IMR-90 (cell line): ENCODE measurements at regions not wholly inside any gene's neighbourhood (a gene's known extent, or its start where the extent isn't known, plus 50 kb on each side); places are given as distances from the start of the nearest gene placed in this dataset.

Experiments
- ATAC-seq: fragments of 200-7000 bp; cut with Tn5 transposase; 2 replicates; pipeline ENCODE4 v1.9.1; 2020; ENCODE audit warnings: low read depth, mild to moderate bottlenecking, moderate library complexity
- BruUV-seq: library from RNA; stranded (reverse); fragments of 400-500 nt; replicated peaks from 2 replicates; lab custom pipeline; 2021; lab: Mats Ljungman, UMichigan
- CTCF ChIA-PET: fragments of 300-600 bp; formaldehyde crosslinking; extraction: SDS; loops from one replicate; lab custom pipeline; 2021; ENCODE audit warnings: antibody characterized with exemption; lab: Yijun Ruan, JAX
- POLR2A ChIA-PET: fragments of 300-600 bp; sonication (Branson Sonifier 250); formaldehyde crosslinking; loops from one replicate; lab custom pipeline; 2022; ENCODE audit warnings: antibody characterized with exemption; ENCODE audit not compliant: unreplicated experiment; lab: Charles Lee
- DNase-seq: peaks from one replicate; pipeline ENCODE4 v3.0.0; 2013
- H2AFZ ChIP-seq: replicated peaks from 2 replicates; pipeline ENCODE3; 2013; ENCODE audit warnings: low read length, mild to moderate bottlenecking; ENCODE audit not compliant: poor library complexity
- H2AK5ac ChIP-seq: 2 replicates; pipeline ENCODE4 v1.6.1; 2013; ENCODE audit warnings: low read depth, low read length, inconsistent platforms
- H2AK9ac ChIP-seq: replicated peaks from 2 replicates; pipeline ENCODE3; 2013; ENCODE audit warnings: mild to moderate bottlenecking, low read depth, low read length, moderate library complexity; ENCODE audit not compliant: poor library complexity
- H2BK120ac ChIP-seq: 2 replicates; pipeline ENCODE4 v1.6.1; 2013; ENCODE audit warnings: low read depth, low read length, inconsistent platforms
- H2BK15ac ChIP-seq: 3 replicates; pipeline ENCODE4 v1.6.1; 2013; ENCODE audit warnings: low read depth, low read length, inconsistent platforms
- H2BK20ac ChIP-seq: 2 replicates; pipeline ENCODE4 v1.6.1; 2013; ENCODE audit warnings: low read depth, mild to moderate bottlenecking, inconsistent platforms, low read length, moderate library complexity
- H2BK5ac ChIP-seq: 2 replicates; pipeline ENCODE4 v1.6.1; 2013; ENCODE audit warnings: mild to moderate bottlenecking, low read depth, low read length, inconsistent platforms; ENCODE audit not compliant: poor library complexity, severe bottlenecking
- H3K14ac ChIP-seq: replicated peaks from 2 replicates; pipeline ENCODE4 v1.6.1; 2013; ENCODE audit warnings: low read depth, low read length, inconsistent platforms
- H3K18ac ChIP-seq: 2 replicates; pipeline ENCODE4 v1.6.1; 2013; ENCODE audit warnings: low read depth, low read length, control low read depth
- H3K23ac ChIP-seq: 2 replicates; pipeline ENCODE4 v1.6.1; 2013; ENCODE audit warnings: low read depth, low read length, inconsistent platforms
- H3K27ac ChIP-seq: 2 replicates; pipeline ENCODE4 v1.5.1; 2013; ENCODE audit warnings: mild to moderate bottlenecking, control low read depth, low read length; ENCODE audit not compliant: insufficient read depth
- H3K27me3 ChIP-seq: 2 replicates; pipeline ENCODE4 v1.6.1; 2013; ENCODE audit warnings: low read length; ENCODE audit not compliant: control insufficient read depth, insufficient read depth
- H3K36me3 ChIP-seq: 2 replicates; pipeline ENCODE4 v1.6.1; 2013; ENCODE audit warnings: low read length, mixed read lengths; ENCODE audit not compliant: control insufficient read depth, insufficient read depth
- H3K4ac ChIP-seq: 2 replicates; pipeline ENCODE4 v1.6.1; 2013; ENCODE audit warnings: low read depth, low read length, inconsistent platforms
- H3K4me1 ChIP-seq: 2 replicates; pipeline ENCODE4 v1.6.1; 2013; ENCODE audit warnings: low read length, mixed read lengths; ENCODE audit not compliant: control insufficient read depth, insufficient read depth
- H3K4me2 ChIP-seq: 2 replicates; pipeline ENCODE4 v1.6.1; 2013; ENCODE audit warnings: low read depth, mild to moderate bottlenecking, control low read depth, low read length, moderate library complexity
- H3K4me3 ChIP-seq: 2 replicates; pipeline ENCODE4 v1.5.1; 2013; ENCODE audit warnings: low read depth, mild to moderate bottlenecking, control low read depth, low read length, moderate library complexity; ENCODE audit not compliant: insufficient read depth
- H3K56ac ChIP-seq: 2 replicates; pipeline ENCODE4 v1.6.1; 2013; ENCODE audit warnings: low read length, inconsistent platforms; ENCODE audit not compliant: insufficient read depth; ENCODE audit errors: extremely low read depth
- H3K79me1 ChIP-seq, 2 experiments: 2 replicates each; pipeline ENCODE4 v1.6.1; 2013; ENCODE audit warnings: low read length in 2 of 2, inconsistent platforms in 1 of 2, low read depth in 1 of 2
- H3K9ac ChIP-seq: 2 replicates; pipeline ENCODE4 v1.6.1; 2013; ENCODE audit warnings: low read depth, low read length, control low read depth
- H3K9me1 ChIP-seq: 2 replicates; pipeline ENCODE4 v1.6.1; 2013; ENCODE audit warnings: low read length, inconsistent platforms; ENCODE audit not compliant: insufficient read depth
- H3K9me3 ChIP-seq: 2 replicates; pipeline ENCODE4 v1.6.1; 2013; ENCODE audit warnings: low read length; ENCODE audit not compliant: control insufficient read depth, insufficient read depth
- H4K20me1 ChIP-seq: 2 replicates; pipeline ENCODE4 v1.6.1; 2013; ENCODE audit warnings: low read length, inconsistent platforms; ENCODE audit not compliant: insufficient read depth
- H4K5ac ChIP-seq: 2 replicates; pipeline ENCODE4 v1.6.1; 2013; ENCODE audit warnings: mild to moderate bottlenecking, low read depth, low read length, control low read depth
- H4K8ac ChIP-seq, 2 experiments: 2 replicates each; pipeline ENCODE4 v1.6.1; 2013; ENCODE audit warnings: low read depth in 2 of 2, low read length in 2 of 2, control low read depth in 1 of 2, inconsistent platforms in 1 of 2
- H4K91ac ChIP-seq: 2 replicates; pipeline ENCODE4 v1.6.1; 2013; ENCODE audit warnings: low read depth, low read length, inconsistent platforms; ENCODE audit not compliant: insufficient read depth
- BHLHE40 ChIP-seq: fragments of 150-350 bp; IDR thresholded peaks from 2 replicates; pipeline ENCODE4 v1.6.1; 2016; ENCODE audit warnings: mild to moderate bottlenecking, low read depth, low read length
- CEBPB ChIP-seq: IDR thresholded peaks from 2 replicates; pipeline ENCODE4 v1.6.1; 2012; ENCODE audit warnings: low read depth, low read length, improper control_type of control experiment
- FOS ChIP-seq: fragments of 150-350 bp; IDR thresholded peaks from 2 replicates; pipeline ENCODE4 v1.6.1; 2016; ENCODE audit warnings: low read depth, low read length
- MAFK ChIP-seq: IDR thresholded peaks from 2 replicates; pipeline ENCODE4 v1.6.1; 2012; ENCODE audit warnings: low read depth, low read length, improper control_type of control experiment
- MAZ ChIP-seq: IDR thresholded peaks from 2 replicates; pipeline ENCODE4 v1.6.1; 2012; ENCODE audit warnings: low read depth, mild to moderate bottlenecking, low read length, improper control_type of control experiment, moderate library complexity, borderline replicate concordance
- MXI1 ChIP-seq: IDR thresholded peaks from 2 replicates; pipeline ENCODE4 v1.6.1; 2012; ENCODE audit warnings: low read depth, mild to moderate bottlenecking, low read length, moderate library complexity, borderline replicate concordance
- NFE2L2 ChIP-seq: fragments of 150-350 bp; IDR thresholded peaks from 2 replicates; pipeline ENCODE4 v1.6.1; 2016; ENCODE audit warnings: low read depth, mild to moderate bottlenecking, low read length
- POLR2A ChIP-seq: IDR thresholded peaks from 2 replicates; pipeline ENCODE4 v1.6.1; 2012; ENCODE audit warnings: mild to moderate bottlenecking, low read depth, low read length
- RAD21 ChIP-seq: IDR thresholded peaks from 2 replicates; pipeline ENCODE4 v1.6.1; 2012; ENCODE audit warnings: low read length, improper control_type of control experiment
- RFX5 ChIP-seq: IDR thresholded peaks from 2 replicates; pipeline ENCODE4 v1.8.0; 2012; ENCODE audit warnings: low read depth, mild to moderate bottlenecking, low read length, moderate library complexity
- SMC3 ChIP-seq: fragments of 150-350 bp; IDR thresholded peaks from 2 replicates; pipeline ENCODE4 v1.6.1; 2016; ENCODE audit warnings: low read depth, mild to moderate bottlenecking, antibody characterized with exemption, low read length, moderate library complexity
- USF2 ChIP-seq: fragments of 150-350 bp; IDR thresholded peaks from 2 replicates; pipeline ENCODE4 v1.6.1; 2017; ENCODE audit warnings: mild to moderate bottlenecking, antibody characterized with exemption, low read length, low read depth
- WGBS, 2 experiments: methylation state at CpG; one replicate each; pipeline versions ENCODE4 v1.1.5 to v1.1.7; 2013; ENCODE audit warnings: missing lambda C conversion rate in 2 of 2; ENCODE audit not compliant: insufficient read length in 1 of 2; ENCODE audit errors: extremely low coverage in 2 of 2; 5-methylcytosine and 5-hydroxymethylcytosine counted together
- dilution Hi-C: fragments of 300-500 bp; cut with HindIII; formaldehyde crosslinking; loops from one replicate; pipeline ENCODE4 v1.14.3; 2018; ENCODE audit warnings: low sequenced_read_pairs; ENCODE audit not compliant: unreplicated experiment
- in situ Hi-C: fragments of 300-500 bp; cut with MboI; formaldehyde crosslinking; loops from 3 replicates; pipeline ENCODE4 v1.14.3; 2019; ENCODE audit warnings: low sequenced_read_pairs, inconsistent platforms, mixed read lengths
- intact Hi-C: fragments of 100-400 bp; cut with micrococcal nuclease; formaldehyde crosslinking; loops from 2 replicates; pipeline ENCODE4 v1.10.0; 2022
- TF ChIP-seq, protein P1 (sequence below): conservative IDR thresholded peaks from 2 replicates; pipeline ENCODE4 v1.5.1; 2012; ENCODE audit warnings: mild to moderate bottlenecking, low read depth, low read length, improper control_type of control experiment
- TF ChIP-seq, protein P2 (sequence below): fragments of 150-350 bp; IDR thresholded peaks from 2 replicates; pipeline ENCODE4 v1.6.1; 2016; ENCODE audit warnings: low read depth, mild to moderate bottlenecking, low read length, moderate library complexity, borderline replicate concordance

DNA sequence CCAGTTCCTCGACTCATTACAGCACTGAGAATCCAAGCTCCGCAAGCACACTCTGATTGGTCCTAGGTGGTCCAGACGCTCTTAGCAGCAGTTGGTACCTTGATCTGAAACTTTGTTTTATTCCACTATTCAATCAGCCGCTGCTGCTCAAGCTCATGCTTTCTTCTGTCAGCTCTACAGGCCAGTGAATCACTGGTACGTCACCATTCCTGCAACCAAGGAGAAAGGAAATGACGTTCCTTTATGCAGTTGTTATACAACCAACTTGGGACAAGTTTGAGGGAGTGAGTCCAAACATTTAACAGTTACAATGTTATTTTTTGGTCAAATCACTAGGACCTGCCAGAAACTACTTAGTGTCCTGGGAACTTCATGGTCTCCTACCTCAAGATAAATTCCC lies 398.8 kb upstream of the TMEFF2 start:
- H3K18ac ChIP-seq: no peak overlapping the region
- H3K4ac ChIP-seq: no peak overlapping the region
- no peaks in the 10 kb centered on the region for H3K27me3 ChIP-seq
- in situ Hi-C loops (no loop called here), dilution Hi-C loops (no loop called here), intact Hi-C loops (no loop called here)
- H3K27ac ChIP-seq: no peak overlapping the region
- H3K14ac ChIP-seq: no peak overlapping the region
- H3K79me1 ChIP-seq: no peaks in the 10 kb centered on the region
- TF ChIP-seq SMC3 (no peak), RAD21 (no peak), FOS (no peak), MXI1 (no peak), MAZ (no peak), NFE2L2 (no peak), USF2 (no peak), BHLHE40 (no peak), POLR2A (no peak), RFX5 (no peak), MAFK (no peak), CEBPB (no peak)
- TF ChIP-seq, protein P1, sequence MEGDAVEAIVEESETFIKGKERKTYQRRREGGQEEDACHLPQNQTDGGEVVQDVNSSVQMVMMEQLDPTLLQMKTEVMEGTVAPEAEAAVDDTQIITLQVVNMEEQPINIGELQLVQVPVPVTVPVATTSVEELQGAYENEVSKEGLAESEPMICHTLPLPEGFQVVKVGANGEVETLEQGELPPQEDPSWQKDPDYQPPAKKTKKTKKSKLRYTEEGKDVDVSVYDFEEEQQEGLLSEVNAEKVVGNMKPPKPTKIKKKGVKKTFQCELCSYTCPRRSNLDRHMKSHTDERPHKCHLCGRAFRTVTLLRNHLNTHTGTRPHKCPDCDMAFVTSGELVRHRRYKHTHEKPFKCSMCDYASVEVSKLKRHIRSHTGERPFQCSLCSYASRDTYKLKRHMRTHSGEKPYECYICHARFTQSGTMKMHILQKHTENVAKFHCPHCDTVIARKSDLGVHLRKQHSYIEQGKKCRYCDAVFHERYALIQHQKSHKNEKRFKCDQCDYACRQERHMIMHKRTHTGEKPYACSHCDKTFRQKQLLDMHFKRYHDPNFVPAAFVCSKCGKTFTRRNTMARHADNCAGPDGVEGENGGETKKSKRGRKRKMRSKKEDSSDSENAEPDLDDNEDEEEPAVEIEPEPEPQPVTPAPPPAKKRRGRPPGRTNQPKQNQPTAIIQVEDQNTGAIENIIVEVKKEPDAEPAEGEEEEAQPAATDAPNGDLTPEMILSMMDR: no peak
- TF ChIP-seq, protein P2, sequence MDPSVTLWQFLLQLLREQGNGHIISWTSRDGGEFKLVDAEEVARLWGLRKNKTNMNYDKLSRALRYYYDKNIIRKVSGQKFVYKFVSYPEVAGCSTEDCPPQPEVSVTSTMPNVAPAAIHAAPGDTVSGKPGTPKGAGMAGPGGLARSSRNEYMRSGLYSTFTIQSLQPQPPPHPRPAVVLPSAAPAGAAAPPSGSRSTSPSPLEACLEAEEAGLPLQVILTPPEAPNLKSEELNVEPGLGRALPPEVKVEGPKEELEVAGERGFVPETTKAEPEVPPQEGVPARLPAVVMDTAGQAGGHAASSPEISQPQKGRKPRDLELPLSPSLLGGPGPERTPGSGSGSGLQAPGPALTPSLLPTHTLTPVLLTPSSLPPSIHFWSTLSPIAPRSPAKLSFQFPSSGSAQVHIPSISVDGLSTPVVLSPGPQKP: no peak
- no peak overlapping the region for H2AK9ac ChIP-seq
- no TSS peak for BruUV-seq
- no peak overlapping the region for H3K9ac ChIP-seq
- H2BK15ac ChIP-seq: no peak overlapping the region
- no peak overlapping the region for H3K56ac ChIP-seq
- no peak overlapping the region for H3K23ac ChIP-seq
- 20% methylated on average over 1 of the region's 6 CpGs; no CpG with 5 or more reads in 1 of the 2 experiments for WGBS, 2 experiments
- no peak for ATAC-seq
- no peak for DNase-seq
- H2BK20ac ChIP-seq: no peak overlapping the region
- no peaks in the 10 kb centered on the region for H4K20me1 ChIP-seq
- H3K9me3 ChIP-seq: 0 out of 2 replicates have a peak, but pooled peaks cover 2% of the 10 kb centered on the region
- H2BK5ac ChIP-seq: no peak overlapping the region
- no peak overlapping the region for H4K5ac ChIP-seq
- H2AK5ac ChIP-seq: no peak overlapping the region
- no peak overlapping the region for H4K8ac ChIP-seq
- no peak overlapping the region for H2BK120ac ChIP-seq
- H3K4me1 ChIP-seq: no peaks in the 10 kb centered on the region
- POLR2A ChIA-PET: no interaction called here
- no peak overlapping the region for H4K91ac ChIP-seq
- H3K9me1 ChIP-seq: no peaks in the 10 kb centered on the region
- H3K4me3 ChIP-seq: no peak overlapping the region
- no peaks in the 10 kb centered on the region for H3K36me3 ChIP-seq
- H3K4me2 ChIP-seq: no peak overlapping the region
- no peak overlapping the region for H2AFZ ChIP-seq
- CTCF ChIA-PET: no interaction called here
